Transverse colon (tissue), 4 donors: ENCODE measurements at regions not wholly inside any gene's neighbourhood (a gene's known extent, or its start where the extent isn't known, plus 50 kb on each side); places are given as distances from the start of the nearest gene placed in this dataset.

ENCODE experiments used
- POLR2AphosphoS5 ChIP-seq, 3 donors: sonication (generic); formaldehyde crosslinking; IDR thresholded peaks; one replicate each; pipeline ENCODE4 v1.6.1; 2016; ENCODE audit warnings: antibody characterized with exemption in 3 of 3
- TF ChIP-seq, protein P1 (sequence below), 5 experiments: fragments of 200-600 bp in 3 of 5; fragments of 450-650 bp in 2 of 5; sonication (generic) in 3 of 5; IDR thresholded peaks; 1 replicate in 2 of 5; 2 replicates in 3 of 5; pipeline ENCODE4 v1.5.1; 2016 to 2017; ENCODE audit warnings: antibody characterized with exemption in 5 of 5, inconsistent platforms in 3 of 5, mild to moderate bottlenecking in 2 of 5, moderate library complexity in 1 of 5

DNA sequence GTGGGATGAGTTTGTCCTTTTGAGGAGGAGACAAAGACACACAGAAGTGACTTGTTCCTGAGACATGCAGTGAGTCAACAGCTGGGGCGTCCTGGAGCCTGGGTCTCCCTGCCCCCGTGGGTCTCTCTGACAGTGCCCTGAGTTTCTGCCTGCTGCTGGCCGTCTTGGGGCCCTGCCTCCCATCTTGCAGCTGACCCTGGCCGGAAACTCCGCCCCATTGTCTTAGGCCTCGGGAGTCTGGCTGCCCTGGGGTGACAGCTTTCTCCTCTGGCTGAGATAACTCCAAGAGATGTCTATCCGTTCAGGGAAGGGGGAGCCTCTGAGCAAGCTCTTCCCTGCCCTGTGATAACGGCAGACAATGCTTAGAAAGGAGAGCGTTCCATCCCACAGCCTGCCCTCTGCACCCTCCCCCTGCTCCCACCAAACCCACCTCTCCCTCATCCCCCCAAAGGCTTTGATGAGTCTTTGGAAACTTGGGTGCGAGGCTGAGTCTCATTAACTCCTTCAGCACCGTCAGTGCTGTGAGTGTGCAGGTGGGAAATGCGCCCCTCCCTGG lies 69.5 kb upstream of the PODXL start:
- TF ChIP-seq, protein P1, sequence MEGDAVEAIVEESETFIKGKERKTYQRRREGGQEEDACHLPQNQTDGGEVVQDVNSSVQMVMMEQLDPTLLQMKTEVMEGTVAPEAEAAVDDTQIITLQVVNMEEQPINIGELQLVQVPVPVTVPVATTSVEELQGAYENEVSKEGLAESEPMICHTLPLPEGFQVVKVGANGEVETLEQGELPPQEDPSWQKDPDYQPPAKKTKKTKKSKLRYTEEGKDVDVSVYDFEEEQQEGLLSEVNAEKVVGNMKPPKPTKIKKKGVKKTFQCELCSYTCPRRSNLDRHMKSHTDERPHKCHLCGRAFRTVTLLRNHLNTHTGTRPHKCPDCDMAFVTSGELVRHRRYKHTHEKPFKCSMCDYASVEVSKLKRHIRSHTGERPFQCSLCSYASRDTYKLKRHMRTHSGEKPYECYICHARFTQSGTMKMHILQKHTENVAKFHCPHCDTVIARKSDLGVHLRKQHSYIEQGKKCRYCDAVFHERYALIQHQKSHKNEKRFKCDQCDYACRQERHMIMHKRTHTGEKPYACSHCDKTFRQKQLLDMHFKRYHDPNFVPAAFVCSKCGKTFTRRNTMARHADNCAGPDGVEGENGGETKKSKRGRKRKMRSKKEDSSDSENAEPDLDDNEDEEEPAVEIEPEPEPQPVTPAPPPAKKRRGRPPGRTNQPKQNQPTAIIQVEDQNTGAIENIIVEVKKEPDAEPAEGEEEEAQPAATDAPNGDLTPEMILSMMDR (IDR thresholded peaks at IDR 0.05) = no peak
- TF ChIP-seq POLR2AphosphoS5 (IDR thresholded peaks at IDR 0.05) = no peak
